Heart right ventricle (tissue), 16 donors: ENCODE measurements at regions not wholly inside any gene's neighbourhood (a gene's known extent, or its start where the extent isn't known, plus 50 kb on each side); places are given as distances from the start of the nearest gene placed in this dataset.

Source experiments
- ATAC-seq, 8 donors: fragments of 200-7000 bp; cut with Tn5 transposase; one replicate each; pipeline ENCODE4 v1.9.1; 2020; ENCODE audit warnings: mild to moderate bottlenecking in 8 of 8, moderate library complexity in 8 of 8, moderate number of reproducible peaks in 1 of 8
- DNase-seq, 2 donors: peaks; one replicate each; pipeline ENCODE4 v3.0.0-alpha.2; 2020
- H3K27ac ChIP-seq, 10 donors: fragments of 200-600 bp; sonication (generic) in 2 of 10; one replicate each; pipeline versions ENCODE4 v1.5.0 to v1.8.0; 2020 to 2022; ENCODE audit warnings: mild to moderate bottlenecking in 3 of 10
- H3K27me3 ChIP-seq, 7 donors: fragments of 200-600 bp; one replicate each; pipeline ENCODE4 v1.8.0; 2021 to 2022; ENCODE audit warnings: mild to moderate bottlenecking in 2 of 7
- H3K36me3 ChIP-seq, 9 donors: fragments of 200-600 bp; sonication (generic) in 1 of 9; one replicate each; pipeline versions ENCODE4 v1.5.0 to v1.8.0; 2020 to 2022; ENCODE audit warnings: mild to moderate bottlenecking in 2 of 9
- H3K4me1 ChIP-seq, 9 donors: fragments of 200-600 bp; sonication (generic) in 1 of 9; one replicate each; pipeline versions ENCODE4 v1.5.0 to v1.8.0; 2020 to 2022; ENCODE audit warnings: mild to moderate bottlenecking in 4 of 9
- H3K4me3 ChIP-seq, 10 donors: fragments of 200-600 bp; sonication (generic) in 2 of 10; one replicate each; pipeline versions ENCODE4 v1.5.0 to v1.8.0; 2020 to 2022; ENCODE audit warnings: mild to moderate bottlenecking in 7 of 10, moderate library complexity in 2 of 10
- H3K9me3 ChIP-seq, 11 donors: fragments of 200-600 bp in 10 of 11; sonication (generic) in 2 of 11; one replicate each; pipeline versions ENCODE4 v1.5.0 to v1.8.0; 2013 to 2022; ENCODE audit warnings: mild to moderate bottlenecking in 2 of 11, control low read depth in 1 of 11, moderate library complexity in 1 of 11
- CTCF ChIP-seq, 9 donors: fragments of 200-600 bp; sonication (generic) in 2 of 9; IDR thresholded peaks; one replicate each; pipeline versions ENCODE4 v1.5.0 to v1.8.0; 2021 to 2022; ENCODE audit warnings: antibody characterized with exemption in 9 of 9, mild to moderate bottlenecking in 5 of 9, moderate library complexity in 1 of 9
- WGBS, 2 donors: extraction: QIAGEN DNeasy Blood & Tissue Kit; methylation state at CpG; one replicate each; pipeline ENCODE4 v1.1.7; 2013; ENCODE audit warnings: inconsistent platforms in 1 of 2; 5-methylcytosine and 5-hydroxymethylcytosine counted together
- intact Hi-C, 10 donors: fragments of 100-400 bp; cut with DNase I; formaldehyde crosslinking; loops; one replicate each; pipeline versions ENCODE4 v1.11.1 to v1.14.2; 2022
- donor health status: Arrhythmogenic right ventricular cardiomyopathy.
- donor health status: ischemic (EF 13 %, LVEDD 7.1; RV severe dilation, severe dysfunction).
- donor health status: healthy with polysubstance abuse.
- donor health status: DM: no; HTN: yes; CAD: no.
- donor health status: DM: no; HTN: no; CAD: no.
- donor health status: ischemic (EF 25% LVEDD 6.9; RV normal size, moderate dysfunction).
- donor health status: ischemic (EF 25% LVEDD 5.7; RV mildly dilated, moderate dysfunction).
- donor health status: healthy.
- donor health status: DM: yes; HTN: yes; CAD: no.
- donor health status: Ischemic cardiomyopathy.
- donor health status: ischemic (EF 35%, LVEDD 5.7; RV mildly dilated, moderate dysfunction).
- donor health status: nonischemic (EF 11% LVEDD 7.7; RV severe dilation, severe dysfunction).
- donor health status: DM: yes; HTN: yes; CAD: no.
- donor health status: PGD.
- donor health status: ischemic (EF 29% LVEDD 5.4; RV normal size, mild dysfunction).
- donor health status: nonischemic (EF 23%, LVEDD 6.1; RV moderate dilation, normal function).

DNA sequence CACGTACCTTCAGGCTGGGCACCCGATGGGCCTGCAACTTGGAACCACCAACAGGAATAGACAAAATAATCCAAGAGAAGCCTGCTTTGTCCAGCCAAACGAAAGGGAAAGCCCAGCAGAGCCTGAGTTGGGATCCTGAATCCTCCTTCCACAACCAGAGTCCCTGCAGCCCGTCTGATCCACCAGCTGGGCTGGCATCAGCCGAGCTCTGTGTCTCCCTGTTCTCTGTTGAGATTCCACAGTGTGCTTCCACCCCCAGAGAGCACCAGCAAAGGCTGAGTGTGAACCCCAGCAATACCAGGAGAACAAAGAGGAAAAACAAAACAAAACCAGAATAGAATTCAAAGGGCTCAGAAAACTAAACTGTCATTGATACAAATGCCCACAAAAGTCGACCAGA is 68.8 kb upstream of the PRNP start:
- H3K4me3 ChIP-seq: no peak overlapping the region
- peaks cover 0 to 17% (median 0%) of the 10 kb centered on the region in 11 donors for H3K9me3 ChIP-seq
- intact Hi-C loops: no loop called here
- TF ChIP-seq CTCF (IDR thresholded peaks at IDR 0.05): no peak
- no peak overlapping the region for H3K27ac ChIP-seq
- H3K36me3 ChIP-seq: no peaks in the 10 kb centered on the region
- ATAC-seq (no peak), DNase-seq (no peak)
- no peaks in the 10 kb centered on the region for H3K27me3 ChIP-seq
- H3K4me1 ChIP-seq: peaks cover 0 to 22% (median 11%) of the 10 kb centered on the region in 9 donors
- 80 to 89% methylated on average over 6 of the region's 6 CpGs for WGBS, 2 donors

- ATAC-seq (no peak), DNase-seq (no peak)
- H3K4me1 ChIP-seq: peaks cover 0 to 22% (median 11%) of the 10 kb centered on the region in 9 donors
- no peaks in the 10 kb centered on the region for H3K36me3 ChIP-seq
- H3K4me3 ChIP-seq: no peak overlapping the region
- no peaks in the 10 kb centered on the region for H3K27me3 ChIP-seq
- 92 to 96% methylated on average over 2 of the region's 2 CpGs for WGBS, 2 donors
- H3K9me3 ChIP-seq: peaks cover 0 to 14% (median 0%) of the 10 kb centered on the region in 11 donors
- no peak for TF ChIP-seq CTCF (IDR thresholded peaks at IDR 0.05)
- intact Hi-C loops: no loop called here
- H3K27ac ChIP-seq: no peak overlapping the region
Measured at GRCh38 chr20:4617019-4617418, 69.2 kb upstream of the PRNP start.

GRCh38 chr20:4613718-4614620 is 72.3 kb upstream of the PRNP start:
- H3K27me3 ChIP-seq: no peaks in the 10 kb centered on the region
- H3K4me1 ChIP-seq: peaks cover 0 to 22% (median 11%) of the 10 kb centered on the region in 9 donors
- 28 to 31% methylated on average over 15 of the region's 15 CpGs for WGBS, 2 donors
- peaks cover 0 to 12% (median 0%) of the 10 kb centered on the region in 11 donors for H3K9me3 ChIP-seq
- H3K36me3 ChIP-seq: no peaks in the 10 kb centered on the region
- no peak overlapping the region for H3K4me3 ChIP-seq
- ATAC-seq: peak; percentile 44 to 81 (median 68)
- peak overlapping the region in 8 of 10 donors; percentile 19 to 64 (median 41) for H3K27ac ChIP-seq
- TF ChIP-seq CTCF (IDR thresholded peaks at IDR 0.05): peak in 7 of 9 donors; percentile 29 to 50 (median 42)
- DNase-seq: peak; percentile 23 to 52
- intact Hi-C loops: loop anchor here in 1 of 10 donors (5.0 kb wide), 1 partner anchor 488 kb away; no protein-coding TSS in a partner anchor

DNA sequence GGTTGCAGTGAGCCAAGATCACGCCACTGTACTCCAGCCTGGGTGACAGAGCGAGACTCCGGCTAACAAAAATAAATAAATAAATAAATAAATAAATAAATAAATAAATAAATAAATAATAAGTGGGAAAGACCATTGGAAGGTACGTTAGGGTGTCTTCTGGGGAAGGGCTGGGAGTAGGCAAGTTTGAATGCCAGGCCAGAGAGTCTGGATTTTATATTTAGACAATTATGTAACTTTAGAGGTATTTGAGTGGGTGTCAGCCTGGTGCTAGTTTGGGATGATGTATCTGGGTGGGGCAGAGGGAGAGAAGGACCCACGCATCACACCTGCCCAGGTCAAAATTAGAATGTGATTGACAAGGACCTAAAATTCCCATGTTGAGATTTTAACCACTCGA is 73.1 kb upstream of the PRNP start:
- intact Hi-C loops: loop anchor here in 1 of 10 donors (5.0 kb wide), 1 partner anchor 489 kb away; no protein-coding TSS in a partner anchor
- H3K9me3 ChIP-seq: peaks cover 0 to 12% (median 0%) of the 10 kb centered on the region in 11 donors
- H3K4me1 ChIP-seq: peaks cover 0 to 22% (median 11%) of the 10 kb centered on the region in 9 donors
- H3K27ac ChIP-seq: peak overlapping the region in 6 of 10 donors; percentile 28 to 64 (median 44)
- H3K4me3 ChIP-seq: no peak overlapping the region
- TF ChIP-seq CTCF (IDR thresholded peaks at IDR 0.05): no peak
- H3K36me3 ChIP-seq: no peaks in the 10 kb centered on the region
- DNase-seq (no peak), ATAC-seq (peak; percentile 61 to 96 (median 84))
- no peaks in the 10 kb centered on the region for H3K27me3 ChIP-seq
- 74 to 75% methylated on average over 6 of the region's 6 CpGs for WGBS, 2 donors
